NOMO-1 (cell line): ENCODE measurements at regions not wholly inside any gene's neighbourhood (a gene's known extent, or its start where the extent isn't known, plus 50 kb on each side); places are given as distances from the start of the nearest gene placed in this dataset.

Source experiments
- DNase-seq, 2 experiments: peaks; one replicate each; lab custom pipeline; 2025; ENCODE audit not compliant: unreplicated experiment in 2 of 2; lab: John Stamatoyannopoulos, UW

DNA sequence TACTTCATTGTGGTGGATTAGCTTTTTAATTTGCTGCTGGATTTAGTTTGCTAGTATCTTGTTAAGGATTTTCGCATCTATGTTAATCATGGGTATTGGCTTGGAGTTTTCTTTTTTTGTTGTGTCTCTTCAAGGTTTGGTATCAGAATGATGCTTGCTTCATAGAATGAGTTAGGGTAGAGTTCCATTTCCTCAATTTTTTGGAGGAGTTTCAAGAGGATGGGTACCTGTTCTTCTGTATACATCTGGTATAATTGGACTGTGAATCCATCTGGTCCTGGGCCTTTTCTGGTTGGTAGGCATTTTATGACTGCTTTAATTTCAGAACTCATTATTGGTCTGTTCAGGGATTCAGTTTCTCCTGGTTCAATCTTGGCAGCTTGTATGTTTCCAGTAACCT is 335.6 kb downstream of the EDEM1 start:
- no peak for DNase-seq

DNA sequence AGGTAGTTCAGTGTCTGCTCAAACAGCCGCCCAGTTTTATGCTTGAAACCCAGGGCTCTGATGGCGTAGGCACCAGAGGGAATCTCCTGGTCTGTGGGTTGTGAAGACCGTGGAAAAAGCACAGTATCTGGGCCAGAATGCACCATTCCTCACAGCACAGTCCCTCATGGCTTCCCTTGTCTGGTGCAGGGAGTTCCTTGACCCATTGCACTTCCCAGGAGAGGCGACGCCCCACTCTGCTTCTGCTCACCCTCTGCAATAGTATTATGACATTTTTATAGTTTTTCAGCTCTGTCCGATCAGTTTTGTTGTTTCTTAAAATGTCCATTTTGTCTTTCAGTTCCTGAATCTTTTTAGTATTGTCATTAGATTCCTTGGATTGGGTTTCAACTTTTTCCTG is 343.5 kb downstream of the EDEM1 start:
- DNase-seq: no peak

DNA sequence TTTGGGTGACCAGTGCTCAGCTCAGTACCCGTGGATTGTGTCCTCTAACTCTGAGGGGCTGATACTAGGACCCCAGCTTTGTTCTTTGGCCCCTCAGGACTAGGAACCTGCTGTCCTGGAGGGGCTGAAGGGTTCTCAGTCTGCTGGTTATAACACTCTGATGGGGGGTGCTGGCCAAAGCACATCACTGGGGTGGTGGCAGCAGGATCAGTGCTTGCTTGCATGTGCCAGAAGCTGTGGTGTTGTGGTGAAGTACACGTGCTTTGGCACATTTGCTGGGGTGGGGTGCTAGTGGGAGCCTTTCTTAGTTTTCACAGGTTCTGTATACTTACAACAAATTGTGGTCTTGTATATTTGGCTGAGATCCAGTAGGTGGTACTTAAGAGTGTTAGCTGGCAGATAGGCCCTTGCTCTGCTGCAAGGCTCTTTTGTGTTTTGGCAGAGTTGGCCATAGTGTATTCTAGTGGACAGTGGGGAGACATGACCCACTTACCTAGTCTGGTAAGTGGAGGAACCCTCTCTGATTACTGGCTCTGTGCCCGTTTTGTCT is 344.3 kb downstream of the EDEM1 start:
- DNase-seq: no peak

DNA sequence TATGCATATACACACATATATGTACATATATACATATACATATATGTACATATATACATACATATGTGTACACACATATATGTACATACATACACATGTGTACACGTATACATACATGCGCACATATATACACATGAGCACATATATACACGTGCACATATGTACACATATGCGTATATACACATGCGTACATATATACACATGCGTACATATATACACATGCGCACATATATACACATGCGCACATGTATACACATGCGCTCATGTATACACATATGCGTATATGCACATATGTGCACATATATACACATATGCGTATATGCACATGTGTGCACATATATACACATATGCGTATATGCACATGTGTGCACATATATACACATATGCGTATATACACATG is 353.0 kb downstream of the EDEM1 start:
- no peak for DNase-seq

DNA sequence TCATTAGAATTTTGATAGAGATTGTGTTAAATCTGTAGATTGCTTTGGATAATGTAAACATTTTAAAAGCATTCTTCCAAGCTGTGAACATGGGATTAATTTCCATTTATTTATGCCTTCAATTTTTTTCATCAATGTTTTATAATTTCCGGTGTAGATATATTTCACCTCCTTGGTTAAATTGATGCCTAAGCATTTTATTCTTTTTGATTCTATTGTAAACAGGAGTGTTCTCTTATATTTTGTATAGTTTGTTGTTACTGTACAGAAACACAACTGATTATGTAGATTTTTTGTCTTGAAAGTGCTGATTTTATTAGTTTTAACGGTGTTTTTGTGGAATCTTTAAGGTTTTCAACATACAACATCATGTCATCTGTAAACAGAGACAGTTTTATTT is 355.0 kb downstream of the EDEM1 start:
- DNase-seq: no peak

DNA sequence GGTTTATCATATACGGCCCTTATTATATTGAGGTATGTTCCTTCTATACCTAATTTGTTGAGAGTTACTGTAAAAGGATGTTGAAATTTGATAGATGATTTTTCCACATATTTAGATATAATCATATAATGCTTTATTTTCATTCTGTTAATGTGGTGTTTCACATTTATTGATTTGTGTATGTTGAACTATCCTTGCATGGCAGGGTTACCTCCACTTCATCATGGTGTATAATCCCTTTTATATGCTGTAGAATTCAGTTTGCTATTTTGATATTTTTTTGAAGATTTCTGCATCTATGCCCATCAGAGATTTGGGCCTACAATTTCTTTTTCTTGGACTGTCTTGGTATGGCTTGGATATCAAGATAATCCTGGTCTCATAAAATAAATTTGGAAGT is 355.5 kb downstream of the EDEM1 start:
- no peak for DNase-seq

DNA sequence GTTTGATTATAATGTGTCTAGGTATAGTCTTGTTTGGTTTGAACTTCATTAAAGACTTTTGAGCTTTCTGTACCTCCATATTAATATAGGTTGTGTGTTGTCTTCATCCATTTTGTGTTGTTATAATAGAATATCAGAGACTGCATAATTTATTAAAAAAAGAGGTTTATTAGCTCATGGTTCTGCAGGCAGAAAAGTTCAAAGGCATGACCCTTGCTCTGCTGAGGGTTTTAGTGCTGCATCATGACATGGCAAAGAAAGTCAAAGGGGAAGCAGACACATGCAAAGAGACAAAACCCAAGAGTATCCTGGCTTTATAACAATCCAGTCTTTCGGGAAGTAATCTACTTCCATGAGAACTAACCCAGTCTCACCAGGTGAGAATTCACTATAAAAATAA is 358.2 kb downstream of the EDEM1 start:
- DNase-seq: no peak

DNA sequence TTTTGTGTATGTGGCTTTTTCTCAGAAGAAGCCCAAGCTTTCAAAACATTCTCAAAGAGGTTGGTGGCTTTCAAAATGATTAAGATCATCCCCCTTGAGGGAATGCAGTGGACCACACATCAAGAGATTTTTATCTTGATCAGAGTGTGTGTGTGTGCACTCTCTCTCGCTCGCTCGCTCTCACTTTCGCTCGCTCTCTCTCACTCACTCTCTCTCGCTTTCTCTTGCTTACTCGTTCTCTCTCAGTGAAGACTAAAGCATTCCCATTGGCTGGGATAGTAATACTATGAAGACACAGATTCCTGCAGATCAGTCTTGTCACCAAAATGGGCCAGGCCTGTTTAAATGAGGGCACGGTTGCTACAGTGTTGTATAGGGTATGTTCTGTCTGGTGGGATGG is 365.7 kb downstream of the EDEM1 start:
- DNase-seq: no peak

DNA sequence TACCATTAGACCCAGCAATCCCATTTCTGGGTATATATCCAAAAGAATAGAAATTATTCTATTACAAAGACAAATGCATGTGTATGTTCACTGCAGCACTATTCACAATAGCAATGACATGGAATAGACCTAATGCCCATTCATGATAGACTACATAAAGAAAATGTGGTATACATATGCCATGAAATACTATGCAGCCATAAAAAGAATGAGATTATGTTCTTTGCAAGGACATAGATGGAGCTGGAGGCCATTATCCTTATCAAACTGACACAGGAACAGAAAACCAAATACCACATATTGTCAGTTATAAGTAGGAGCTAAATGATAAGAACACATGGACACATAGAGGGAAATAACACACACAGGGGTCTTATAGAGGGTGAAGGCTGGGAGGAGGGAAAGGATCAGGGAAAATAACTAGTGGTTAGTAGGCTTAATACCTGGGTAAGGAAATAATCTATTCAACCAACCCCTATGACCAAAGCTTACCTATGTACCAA is 366.8 kb downstream of the EDEM1 start:
- DNase-seq: no peak

DNA sequence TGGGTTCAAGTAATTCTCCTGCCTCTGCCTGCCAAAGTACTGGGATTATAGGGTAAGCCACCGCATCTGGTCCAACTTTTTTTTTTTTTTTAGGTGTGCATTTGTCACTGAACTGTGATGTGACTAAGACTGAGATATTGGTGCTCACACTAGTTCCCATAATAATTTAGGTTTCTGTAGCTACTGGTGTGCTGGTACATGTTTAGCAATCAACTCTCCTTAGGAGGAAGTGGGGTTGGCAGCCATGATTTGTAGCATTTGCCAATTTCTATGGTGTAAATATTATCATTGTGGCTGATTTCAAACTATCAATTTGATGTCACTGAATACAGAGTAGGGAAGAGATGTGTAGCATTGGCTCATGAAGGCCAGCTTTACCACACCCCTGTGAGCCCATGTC is 372.7 kb downstream of the EDEM1 start:
- peak; percentile 51 to 94 for DNase-seq

DNA sequence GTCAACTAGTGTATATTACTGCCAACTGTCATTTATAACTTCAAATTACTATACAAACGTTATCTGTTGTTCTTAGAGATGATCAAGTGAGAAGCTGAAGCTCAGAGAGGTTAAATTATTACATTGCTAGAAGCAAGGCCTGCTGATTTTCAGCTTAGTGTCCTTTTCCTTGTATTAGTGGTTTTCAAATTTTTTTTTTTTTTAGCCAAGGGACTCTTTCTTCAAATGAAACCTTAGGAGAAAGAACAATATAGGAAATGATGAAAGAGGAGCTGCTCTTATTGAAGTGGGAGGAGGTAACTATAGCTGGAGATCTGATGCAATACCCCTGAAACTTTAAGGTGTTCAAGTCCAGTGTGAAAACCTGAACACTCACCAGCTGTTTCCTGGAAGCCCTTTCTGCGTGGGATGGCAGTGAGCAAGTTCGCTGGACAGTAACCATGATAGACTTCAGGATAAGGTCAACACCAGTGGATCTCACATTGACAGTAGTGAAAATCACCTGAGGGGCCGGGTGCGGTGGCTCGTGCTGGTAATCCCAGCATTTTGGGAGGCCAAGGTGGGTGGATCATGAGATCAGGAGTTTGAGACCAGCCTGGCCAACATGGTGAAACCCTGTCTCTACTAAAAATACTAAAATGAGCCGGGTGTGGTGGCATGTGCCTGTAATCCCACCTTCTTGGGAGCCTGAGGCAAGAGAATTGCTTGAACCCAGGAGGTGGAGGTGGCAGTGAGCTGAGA is 376.2 kb downstream of the EDEM1 start:
- DNase-seq: peak in 1 of 2 experiments; percentile 17

DNA sequence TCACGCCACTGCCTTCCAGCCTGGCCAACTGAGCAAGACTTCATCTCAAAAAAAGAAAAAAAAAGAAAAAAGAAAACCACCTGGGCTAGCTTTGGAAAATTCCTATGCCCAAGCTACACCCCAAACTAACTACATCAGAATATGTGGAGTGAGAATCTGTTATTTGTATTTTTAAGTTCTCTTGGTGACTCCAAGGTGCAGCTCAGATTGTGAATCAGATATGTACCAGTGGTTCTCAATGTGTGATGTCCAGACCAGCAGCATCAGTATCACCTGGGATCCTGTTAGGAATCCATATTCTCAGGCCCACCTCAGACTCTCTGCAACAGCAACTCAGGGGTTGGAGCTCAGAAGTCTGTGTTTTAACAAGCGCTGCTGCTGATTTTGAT is 376.8 kb downstream of the EDEM1 start:
- DNase-seq: no peak

DNA sequence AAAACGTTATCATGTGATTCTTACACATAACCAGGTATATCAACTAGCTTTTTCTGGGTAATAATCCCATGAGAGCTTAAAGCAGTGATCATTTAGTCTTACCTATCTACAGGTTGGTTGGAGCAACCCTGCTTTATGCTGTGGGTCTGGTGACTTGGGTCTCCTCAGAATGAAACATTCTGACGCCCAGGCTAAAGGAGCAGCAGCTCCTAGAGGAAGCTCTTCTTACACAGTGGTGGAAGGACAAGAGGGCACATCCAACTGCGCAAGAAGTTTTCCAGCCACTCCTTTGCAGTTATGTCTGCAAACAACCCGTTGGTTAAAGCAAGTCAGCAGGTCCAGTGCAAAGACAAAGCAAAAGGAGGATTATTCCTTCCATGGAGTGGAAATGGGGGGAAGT is 377.5 kb downstream of the EDEM1 start:
- DNase-seq: peak in 1 of 2 experiments; percentile 29

DNA sequence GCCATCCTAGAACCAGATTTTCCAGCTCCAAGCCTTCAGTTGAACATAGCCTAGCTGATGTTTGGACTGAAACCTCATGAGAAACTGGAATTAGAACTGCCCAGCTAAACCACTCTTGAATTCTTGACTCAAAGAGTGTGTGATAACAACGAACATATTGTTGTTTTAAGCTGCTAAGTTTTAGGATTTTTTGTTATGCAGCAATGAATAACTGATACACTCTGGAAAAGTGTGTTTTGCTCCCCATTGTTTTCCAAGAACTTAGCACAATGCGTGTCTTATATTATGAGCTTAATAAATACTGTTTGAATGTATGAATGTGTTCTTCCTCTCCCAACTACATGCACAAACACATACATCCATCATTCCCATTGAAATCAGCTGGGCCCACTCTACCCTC is 379.6 kb downstream of the EDEM1 start:
- no peak for DNase-seq

DNA sequence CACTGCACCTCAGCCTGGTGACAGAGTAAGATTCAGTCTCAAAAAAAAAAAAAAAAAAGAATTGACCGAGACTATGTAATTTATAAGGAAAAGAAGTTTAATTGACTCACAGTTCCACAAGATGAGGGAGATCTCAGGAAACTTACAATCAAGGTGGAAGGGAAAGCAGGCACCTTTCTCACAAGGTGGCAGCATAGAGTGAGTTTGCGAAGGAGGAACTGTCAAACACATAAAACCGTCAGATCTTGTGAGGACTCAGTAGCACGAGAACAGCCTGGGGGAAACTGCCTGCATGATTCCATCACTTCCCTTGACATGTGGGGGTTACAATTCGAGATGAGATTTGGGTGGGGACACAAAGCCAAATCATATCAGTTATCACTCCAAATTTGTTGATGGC is 380.9 kb downstream of the EDEM1 start:
- DNase-seq: peak in 1 of 2 experiments; percentile 0

DNA sequence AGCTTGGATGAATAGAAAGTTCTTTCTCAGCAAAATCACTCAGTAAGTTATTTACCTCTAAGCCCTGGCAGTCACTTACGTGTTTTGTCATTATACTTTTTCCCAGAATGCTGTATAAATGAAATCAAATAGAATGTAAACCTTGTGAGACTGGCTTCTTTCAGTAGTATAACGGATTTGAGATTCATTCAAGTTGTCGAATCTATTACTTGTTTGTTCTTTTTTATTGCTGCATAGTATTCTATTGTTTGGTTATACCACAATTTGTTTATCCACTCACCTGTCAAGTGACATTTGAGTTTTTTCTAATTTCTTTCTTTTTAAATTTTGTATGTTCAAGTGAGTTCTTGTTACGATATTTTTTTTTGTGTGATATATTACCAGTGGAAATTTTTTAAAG is 381.6 kb downstream of the EDEM1 start:
- no peak for DNase-seq

DNA sequence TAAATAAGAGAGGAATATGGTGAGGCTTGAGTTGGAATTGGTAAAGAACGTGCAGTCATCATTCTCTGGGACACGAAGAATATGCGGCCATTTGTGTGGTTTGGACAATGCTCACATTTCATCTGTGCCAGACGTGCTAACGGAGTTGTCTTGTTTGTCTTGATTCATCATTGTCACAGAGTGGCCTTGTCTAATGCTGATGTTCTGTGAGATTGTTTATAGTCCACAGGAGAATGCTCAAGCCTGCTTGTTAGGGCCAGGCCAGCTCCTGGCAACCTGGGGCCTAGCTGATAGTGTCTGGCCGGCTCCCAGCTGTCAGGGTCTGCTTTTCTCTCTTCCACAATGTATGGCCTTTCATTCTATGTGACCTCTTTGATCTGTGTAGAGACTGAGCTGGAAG is 384.7 kb downstream of the EDEM1 start:
- DNase-seq: no peak

DNA sequence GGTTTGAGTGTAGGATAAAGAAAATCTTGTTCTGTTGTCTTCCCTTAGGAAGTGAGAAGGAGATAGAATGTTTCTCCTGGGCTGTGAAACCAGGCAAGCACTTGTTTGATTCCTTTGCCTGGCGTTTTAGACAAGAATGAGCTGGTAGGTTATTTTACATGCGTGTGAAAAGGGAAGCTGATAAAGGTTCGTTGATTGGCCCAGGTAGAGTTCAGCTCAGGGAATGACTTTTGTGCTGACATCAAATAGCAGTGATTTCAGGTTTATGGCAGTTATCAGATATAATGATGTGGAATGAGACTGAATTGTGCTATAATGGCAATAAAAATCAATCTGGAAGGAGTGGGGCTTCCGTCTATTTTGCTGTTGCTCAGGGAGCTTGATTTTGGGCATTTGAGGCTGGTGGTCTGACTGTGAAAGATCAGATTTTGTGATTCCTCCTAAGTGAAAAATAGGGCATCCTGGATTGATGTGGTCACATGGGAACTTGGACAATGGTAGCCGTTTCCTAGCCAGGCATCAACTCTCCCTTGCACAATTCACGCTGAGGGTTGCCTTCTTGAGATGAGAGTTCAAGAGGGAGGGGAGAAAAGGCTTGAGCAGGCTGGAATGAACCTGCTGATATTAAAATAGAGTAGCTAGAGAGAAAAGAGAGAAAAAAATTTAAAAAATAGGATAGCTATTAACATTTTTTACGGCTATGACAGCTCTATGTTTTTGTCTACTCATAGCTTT is 388.9 kb downstream of the EDEM1 start:
- no peak for DNase-seq

DNA sequence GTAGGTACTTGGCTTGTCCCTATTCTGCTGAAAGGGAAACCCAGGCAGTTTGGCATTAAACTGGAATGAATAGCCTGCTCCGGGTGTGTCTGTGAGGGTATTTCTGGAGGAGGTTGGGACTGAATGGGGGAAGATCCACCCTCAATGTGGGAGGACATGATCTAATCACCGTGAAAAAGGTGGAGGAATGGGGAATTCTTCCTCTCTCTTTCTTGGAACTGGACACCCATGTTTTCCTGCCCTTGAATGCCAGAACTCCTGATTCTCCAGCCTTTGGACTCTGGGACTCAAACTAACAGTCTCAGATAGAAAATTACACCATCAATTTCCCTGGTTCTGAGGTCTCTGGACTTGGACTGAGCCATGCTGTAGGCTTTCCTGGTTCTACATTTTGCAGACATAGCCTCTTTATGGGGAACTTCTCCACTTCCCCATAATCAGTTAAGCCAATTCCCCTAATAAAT is 391.7 kb downstream of the EDEM1 start:
- DNase-seq: peak; percentile 6 to 34

DNA sequence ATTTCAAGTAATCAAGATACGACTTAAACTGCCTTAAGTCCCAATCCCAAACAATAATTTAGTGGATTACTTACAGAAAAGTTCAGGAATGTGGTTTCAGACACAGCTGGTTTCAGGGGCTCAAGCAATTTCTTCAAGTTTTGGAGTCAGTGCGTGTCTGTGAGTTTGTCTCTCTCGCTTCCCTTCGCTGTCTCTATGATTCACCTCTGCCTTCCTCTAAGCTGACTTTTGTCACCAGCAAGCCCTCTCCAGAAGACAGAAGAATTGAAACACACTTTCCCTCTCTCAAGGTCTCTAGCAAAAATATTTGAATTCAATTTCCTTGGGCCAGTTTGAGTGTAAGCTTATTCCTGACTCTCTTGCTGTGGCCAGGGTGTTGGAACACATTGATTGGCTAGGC is 392.4 kb downstream of the EDEM1 start:
- DNase-seq: peak; percentile 34 to 86

DNA sequence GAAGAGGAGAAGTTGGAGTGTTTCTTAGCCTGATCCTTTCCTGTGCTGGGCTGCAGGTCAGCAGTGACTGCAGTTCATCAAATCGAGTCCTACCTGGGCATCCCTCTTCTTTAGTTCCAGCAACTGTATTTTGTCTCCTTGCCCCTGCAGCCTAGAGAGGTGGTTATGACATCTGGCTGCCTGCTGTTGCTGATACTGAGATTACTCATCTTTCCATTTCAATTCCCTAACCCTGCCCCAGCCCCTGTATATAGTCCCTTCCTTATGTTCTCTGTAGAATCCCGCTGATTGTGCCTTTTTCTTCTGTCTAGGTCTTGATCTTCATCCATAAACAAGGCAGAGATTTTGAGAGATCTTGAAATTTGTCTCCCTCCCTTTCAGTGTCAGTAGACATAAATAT is 393.3 kb downstream of the EDEM1 start:
- DNase-seq: no peak

DNA sequence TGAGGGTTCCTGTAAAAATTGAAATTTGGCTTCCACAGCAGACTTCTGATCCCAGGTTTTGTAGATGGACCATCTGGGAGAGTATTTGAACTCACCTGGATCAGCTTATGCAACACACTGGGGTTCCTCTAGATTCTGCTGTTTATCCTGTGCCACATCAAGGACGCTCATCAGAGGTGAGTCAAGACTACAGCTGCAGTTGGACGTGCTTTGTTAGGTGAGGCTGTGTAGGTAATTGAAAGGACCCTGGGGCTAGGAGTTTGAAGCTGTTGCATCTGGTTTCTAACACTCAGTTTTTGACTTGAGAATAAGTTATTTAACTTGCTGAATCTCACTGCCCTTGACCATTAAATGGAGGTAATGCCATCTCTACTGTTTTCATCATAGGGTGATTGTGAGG is 394.2 kb downstream of the EDEM1 start:
- no peak for DNase-seq
